K562 (cell line): ENCODE measurements at regions not wholly inside any gene's neighbourhood (a gene's known extent, or its start where the extent isn't known, plus 50 kb on each side); places are given as distances from the start of the nearest gene placed in this dataset.

Experiments
- ATAC-seq: fragments of 200-7000 bp; cut with Tn5 transposase; 3 replicates; pipeline ENCODE4 v1.9.1; 2020; ENCODE audit warnings: moderate library complexity
- BruUV-seq: library from RNA; stranded (reverse); fragments of 400-500 nt; replicated peaks from 2 replicates; lab custom pipeline; 2021; lab: Mats Ljungman, UMichigan
- CTCF ChIA-PET: fragments of 300-600 bp; formaldehyde crosslinking; extraction: SDS; loops from one replicate; lab custom pipeline; 2021; ENCODE audit warnings: low intra/inter-chr PET ratio; lab: Yijun Ruan, JAX
- POLR2A ChIA-PET: fragments of 300-600, 350-650 bp; sonication (Branson Sonifier 250); formaldehyde crosslinking; extraction: SDS; loops from one replicate; lab custom pipeline; 2021; ENCODE audit warnings: antibody characterized with exemption, inconsistent platforms; lab: Yijun Ruan, JAX
- DNase-seq, 4 experiments: peaks; one replicate each; pipeline versions ENCODE4 v3.0.0 to v3.0.0-alpha.2; 2011 to 2018; ENCODE audit warnings: low spot score in 3 of 4, mixed read lengths in 3 of 4; ENCODE audit errors: extremely low read depth in 1 of 4
- FAIRE-seq: peaks from 2 replicates; lab custom pipeline; 2011; peaks lifted over from hg19 to GRCh38; lab: Jason Lieb, UNC
- H2AFZ ChIP-seq: 2 replicates; pipeline ENCODE4 v1.6.0; 2011; ENCODE audit warnings: low read depth, low read length, control low read depth, inconsistent platforms
- H3K27ac ChIP-seq: fragments of 200-600 bp; 3 replicates; pipeline ENCODE4 v1.8.0; 2011; ENCODE audit warnings: low read depth, mild to moderate bottlenecking, control low read depth, inconsistent platforms, low read length, moderate library complexity, mixed read lengths; ENCODE audit errors: extremely low read depth
- H3K27me3 ChIP-seq, 2 experiments: fragments of 300-600 bp in 1 of 2; 2 replicates in 1 of 2; 3 replicates in 1 of 2; pipeline versions ENCODE4 v1.6.0 to v1.8.0; 2011; ENCODE audit warnings: inconsistent platforms in 2 of 2, low read length in 2 of 2, mild to moderate bottlenecking in 1 of 2, mixed read lengths in 1 of 2, moderate library complexity in 1 of 2; ENCODE audit not compliant: control insufficient read depth in 2 of 2, insufficient read depth in 2 of 2
- H3K36me3 ChIP-seq: fragments of 300-600 bp; 3 replicates; pipeline ENCODE4 v1.8.0; 2011; ENCODE audit warnings: mild to moderate bottlenecking, low read length, inconsistent platforms; ENCODE audit not compliant: control insufficient read depth, insufficient read depth
- H3K4me1 ChIP-seq, 2 experiments: fragments of 200-600 bp in 1 of 2; replicated peaks in 1 of 2; 2 replicates in 1 of 2; 3 replicates in 1 of 2; pipeline versions ENCODE4 v1.5.1 to v1.8.0; 2011; ENCODE audit warnings: inconsistent platforms in 2 of 2, low read length in 2 of 2, mild to moderate bottlenecking in 1 of 2, mixed read lengths in 1 of 2, moderate library complexity in 1 of 2; ENCODE audit not compliant: control insufficient read depth in 2 of 2, insufficient read depth in 2 of 2
- H3K4me2 ChIP-seq: 2 replicates; pipeline ENCODE4 v1.6.1; 2011; ENCODE audit warnings: low read length, control low read depth, inconsistent platforms, mixed read lengths; ENCODE audit not compliant: insufficient read depth
- H3K4me3 ChIP-seq: fragments of 200-600 bp; sonication (generic), shearing (Covaris generic); 2 replicates; pipeline ENCODE4 v1.5.1; 2016; ENCODE audit warnings: control low read depth, inconsistent platforms
- H3K79me2 ChIP-seq: fragments of 200-600 bp; 3 replicates; pipeline ENCODE4 v1.8.0; 2011; ENCODE audit warnings: low read length, inconsistent platforms; ENCODE audit not compliant: control insufficient read depth, insufficient read depth
- H3K9ac ChIP-seq, 2 experiments: 2 replicates each; pipeline versions ENCODE4 v1.6.0 to v1.6.1; 2011; ENCODE audit warnings: low read depth in 2 of 2, low read length in 2 of 2, control low read depth in 1 of 2, inconsistent platforms in 1 of 2, mild to moderate bottlenecking in 1 of 2, mixed read lengths in 1 of 2; ENCODE audit not compliant: insufficient read depth in 1 of 2
- H3K9me1 ChIP-seq: one replicate; pipeline ENCODE4 v1.6.0; 2011; ENCODE audit warnings: inconsistent platforms, mild to moderate bottlenecking, low read length, moderate library complexity; ENCODE audit not compliant: control insufficient read depth, insufficient read depth
- H3K9me3 ChIP-seq: replicated peaks from 2 replicates; pipeline ENCODE4 v1.5.1; 2011; ENCODE audit warnings: low read depth, low read length, inconsistent platforms; ENCODE audit not compliant: control insufficient read depth, insufficient read depth
- H4K20me1 ChIP-seq: replicated peaks from 2 replicates; pipeline ENCODE4 v1.6.1; 2011; ENCODE audit warnings: low read length, inconsistent platforms, mixed read lengths; ENCODE audit not compliant: control insufficient read depth, insufficient read depth
- ATF3 ChIP-seq, 2 experiments: fragments of 450-650 bp in 1 of 2; sonication (generic) in 1 of 2; formaldehyde crosslinking in 1 of 2; IDR thresholded peaks in 1 of 2; conservative IDR thresholded peaks in 1 of 2; 2 replicates each; pipeline versions ENCODE4 v1.6.1 to v1.8.1; 2016 to 2023; ENCODE audit warnings: mild to moderate bottlenecking in 2 of 2, moderate library complexity in 2 of 2, inconsistent platforms in 1 of 2, missing genetic modification reagents in 1 of 2
- NCOA2 ChIP-seq, 2 experiments: fragments of 450-650 bp; IDR thresholded peaks; 2 replicates each; pipeline ENCODE4 v1.6.1; 2018; ENCODE audit warnings: mild to moderate bottlenecking in 2 of 2, moderate library complexity in 1 of 2; ENCODE audit not compliant: partially characterized antibody in 2 of 2
- PHB2 ChIP-seq: fragments of 450-650 bp; IDR thresholded peaks from 2 replicates; pipeline ENCODE4 v1.6.1; 2017; ENCODE audit warnings: low read depth
- ZNF507 ChIP-seq: conservative IDR thresholded peaks from 2 replicates; pipeline ENCODE4 v1.6.1; 2017; ENCODE audit warnings: missing genetic modification characterization, missing compliant biosample characterization
- WGBS: fragments of 100-300 bp; shearing (Covaris generic); methylation state at CpG from one replicate; pipeline ENCODE4 v1.1.6; 2016; ENCODE audit warnings: low coverage, mixed read lengths; ENCODE audit not compliant: insufficient coverage; ENCODE audit errors: missing lambda C conversion rate; 5-methylcytosine and 5-hydroxymethylcytosine counted together
- in situ Hi-C: fragments of 300-500 bp; cut with MboI; formaldehyde crosslinking; loops from 4 replicates; pipeline ENCODE4 v1.15.0; 2018; ENCODE audit warnings: inconsistent platforms, mixed read lengths
- intact Hi-C: fragments of 100-400 bp; cut with micrococcal nuclease; formaldehyde crosslinking; loops from 2 replicates; pipeline ENCODE4 v1.14.2; 2022

- no peaks in the 10 kb centered on the region for H4K20me1 ChIP-seq
- H3K9ac ChIP-seq, result no peak overlapping the region
- DNase-seq, result no peak
- POLR2A ChIA-PET, result no interaction called here
- no peaks in the 10 kb centered on the region for H3K9me1 ChIP-seq
- BruUV-seq, result no TSS peak
- H2AFZ ChIP-seq, result no peak overlapping the region
- H3K9me3 ChIP-seq, result no peaks in the 10 kb centered on the region
- H3K79me2 ChIP-seq, result no peaks in the 10 kb centered on the region
- no peaks in the 10 kb centered on the region for H3K27me3 ChIP-seq
- no peak overlapping the region for H3K27ac ChIP-seq
- no peak overlapping the region for H3K4me3 ChIP-seq
- WGBS, result 0% methylated on average over 1 of the region's 1 CpG
- ATAC-seq, result no peak
- TF ChIP-seq ZNF507 (tag) (no peak), ATF3 (IDR thresholded peaks at IDR 0.05) (peak; percentile 23; the same call in 1 of the 2 replicates), ATF3 (CRISPR knock-in tag; conservative IDR thresholded peaks at IDR 0.05) (no peak)
- TF ChIP-seq, all 486 proteins: peak for 1
- in situ Hi-C loops, result no loop called here
- no peaks in the 10 kb centered on the region for H3K4me1 ChIP-seq
- no peak overlapping the region for H3K4me2 ChIP-seq
- intact Hi-C loops, result loop anchor here (2.0 kb wide), 1 partner anchor 35 kb away; no protein-coding TSS in a partner anchor
- CTCF ChIA-PET, result no interaction called here
- FAIRE-seq, result no peak
- no peaks in the 10 kb centered on the region for H3K36me3 ChIP-seq
These were observed 127.0 kb upstream of the FUNDC1 start for GRCh38 chrX:44669626-44670025.

GRCh38 chrX:44667771-44668170 is 125.1 kb upstream of the FUNDC1 start:
- 12% methylated on average over 3 of the region's 3 CpGs for WGBS
- Histone ChIP-seq H3K4me3 (no peak overlapping the region), H3K27ac (no peak overlapping the region), H3K27me3 (no peaks in the 10 kb centered on the region), H3K9me3 (no peaks in the 10 kb centered on the region), H3K79me2 (no peaks in the 10 kb centered on the region), H3K9ac (no peak overlapping the region), H2AFZ (no peak overlapping the region), H4K20me1 (no peaks in the 10 kb centered on the region), H3K4me1 (no peaks in the 10 kb centered on the region), H3K36me3 (no peaks in the 10 kb centered on the region), H3K9me1 (no peaks in the 10 kb centered on the region), H3K4me2 (no peak overlapping the region)
- in situ Hi-C loops, result no loop called here
- FAIRE-seq, result no peak
- CTCF ChIA-PET, result no interaction called here
- POLR2A ChIA-PET, result interaction anchor here (1.3 kb wide), 1 partner anchor 12 kb away, joined by 3 read pairs; no protein-coding TSS in a partner anchor
- no peak for DNase-seq
- intact Hi-C loops, result no loop called here
- no peak for ATAC-seq
- no peak for TF ChIP-seq NCOA2 (IDR thresholded peaks at IDR 0.05; ENCODE audit: partially characterized antibody in 2 of 2)
- TF ChIP-seq PHB2, result no peak
- BruUV-seq, result no TSS peak
